CD4-positive, alpha-beta memory T cell (primary cell): ENCODE measurements at regions not wholly inside any gene's neighbourhood (a gene's known extent, or its start where the extent isn't known, plus 50 kb on each side); places are given as distances from the start of the nearest gene placed in this dataset.

ENCODE experiments used
- CTCF ChIA-PET: fragments of 350-600 bp; sonication (Branson Sonifier 250); formaldehyde crosslinking; loops from one replicate; lab custom pipeline; 2021; ENCODE audit warnings: inconsistent platforms; ENCODE audit not compliant: partially characterized antibody; lab: Charles Lee
- POLR2A ChIA-PET: fragments of 350-600 bp; sonication (Branson Sonifier 250); formaldehyde crosslinking; loops from one replicate; lab custom pipeline; 2021; ENCODE audit not compliant: partially characterized antibody; lab: Charles Lee
- DNase-seq, 5 donors: peaks; one replicate each; pipeline versions ENCODE4 v3.0.0 to v3.0.0-alpha.2; 2020 to 2022; ENCODE audit warnings: mixed read lengths in 1 of 5
- H3K27ac ChIP-seq: one replicate; pipeline ENCODE4 v1.7.0; 2013; ENCODE audit warnings: low read depth, low read length
- H3K27me3 ChIP-seq: 2 replicates; pipeline ENCODE4 v1.7.0; 2013; ENCODE audit warnings: mild to moderate bottlenecking, low read length, moderate library complexity; ENCODE audit not compliant: insufficient read depth
- H3K36me3 ChIP-seq: 2 replicates; pipeline ENCODE4 v1.7.0; 2013; ENCODE audit warnings: mild to moderate bottlenecking, low read length, moderate library complexity; ENCODE audit not compliant: insufficient read depth
- H3K4me1 ChIP-seq: 2 replicates; pipeline ENCODE4 v1.7.0; 2013; ENCODE audit warnings: mild to moderate bottlenecking, low read length, moderate library complexity; ENCODE audit not compliant: insufficient read depth
- H3K4me3 ChIP-seq, 2 donors: one replicate each; pipeline ENCODE4 v1.7.0; 2013; ENCODE audit warnings: low read length in 2 of 2, mild to moderate bottlenecking in 1 of 2
- H3K9me3 ChIP-seq, 2 donors: one replicate each; pipeline ENCODE4 v1.7.0; 2013; ENCODE audit warnings: low read length in 2 of 2, control low read depth in 1 of 2; ENCODE audit not compliant: control insufficient read depth in 1 of 2
- H3K27ac Mint-ChIP-seq, 7 donors: one replicate each; pipeline ENCODE4 v1.8.0; 2020 to 2021; ENCODE audit warnings: mixed read lengths in 7 of 7, mild to moderate bottlenecking in 6 of 7, inconsistent platforms in 3 of 7, moderate library complexity in 3 of 7
- H3K27me3 Mint-ChIP-seq, 2 donors: one replicate each; pipeline ENCODE4 v1.8.0; 2020 to 2021; ENCODE audit warnings: mixed read lengths in 2 of 2
- H3K36me3 Mint-ChIP-seq, 2 donors: one replicate each; pipeline ENCODE4 v1.8.0; 2020 to 2021; ENCODE audit warnings: mixed read lengths in 2 of 2, inconsistent platforms in 1 of 2, mild to moderate bottlenecking in 1 of 2
- H3K4me1 Mint-ChIP-seq, 4 donors: one replicate each; pipeline ENCODE4 v1.8.0; 2020 to 2021; ENCODE audit warnings: mixed read lengths in 4 of 4, mild to moderate bottlenecking in 1 of 4
- H3K4me3 Mint-ChIP-seq, 8 donors: one replicate each; pipeline ENCODE4 v1.8.0; 2020 to 2021; ENCODE audit warnings: mixed read lengths in 8 of 8, mild to moderate bottlenecking in 7 of 8, moderate library complexity in 6 of 8, inconsistent platforms in 3 of 8
- H3K9me3 Mint-ChIP-seq, 8 donors: one replicate each; pipeline ENCODE4 v1.8.0; 2020 to 2021; ENCODE audit warnings: mixed read lengths in 8 of 8, mild to moderate bottlenecking in 5 of 8, inconsistent platforms in 3 of 8, moderate library complexity in 1 of 8
- intact Hi-C: fragments of 100-400 bp; cut with micrococcal nuclease; formaldehyde crosslinking; loops from one replicate; pipeline ENCODE4 v1.15.1; 2023

DNA sequence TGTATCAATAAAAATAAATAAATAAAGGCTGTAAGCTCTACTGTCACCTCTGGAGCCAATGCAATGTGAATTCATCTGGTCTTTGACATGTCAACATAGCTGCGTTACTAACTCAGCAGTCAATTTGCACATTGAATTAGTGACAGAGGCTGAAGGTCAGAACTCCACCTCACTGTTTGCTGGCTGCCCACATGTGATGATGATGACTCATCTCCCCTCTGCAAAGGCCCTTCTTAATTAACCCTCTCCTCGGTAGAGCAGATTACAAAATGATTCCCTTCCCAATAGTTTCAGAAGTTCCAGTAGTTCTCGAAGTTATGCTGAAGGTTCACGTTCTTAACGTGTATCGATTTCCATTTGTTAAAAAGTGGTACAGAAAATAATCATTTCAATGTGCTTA lies 1626.0 kb upstream of the TENM3 start:
- Mint-ChIP-seq H3K27ac (no peak overlapping the region), H3K9me3 (peaks cover 0 to 4% (median under 1%) of the 10 kb centered on the region in 8 donors), H3K4me1 (no peaks in the 10 kb centered on the region), H3K36me3 (no peaks in the 10 kb centered on the region), H3K27me3 (no peaks in the 10 kb centered on the region), H3K4me3 (no peak overlapping the region)
- ChIA-PET CTCF (no interaction called here), POLR2A (no interaction called here)
- no peaks in the 10 kb centered on the region for H3K36me3 ChIP-seq
- H3K4me1 ChIP-seq = no peaks in the 10 kb centered on the region
- no peaks in the 10 kb centered on the region for H3K9me3 ChIP-seq
- intact Hi-C loops = no loop called here
- no peak overlapping the region for H3K4me3 ChIP-seq
- no peak overlapping the region for H3K27ac ChIP-seq
- no peak for DNase-seq
- H3K27me3 ChIP-seq = no peaks in the 10 kb centered on the region

DNA sequence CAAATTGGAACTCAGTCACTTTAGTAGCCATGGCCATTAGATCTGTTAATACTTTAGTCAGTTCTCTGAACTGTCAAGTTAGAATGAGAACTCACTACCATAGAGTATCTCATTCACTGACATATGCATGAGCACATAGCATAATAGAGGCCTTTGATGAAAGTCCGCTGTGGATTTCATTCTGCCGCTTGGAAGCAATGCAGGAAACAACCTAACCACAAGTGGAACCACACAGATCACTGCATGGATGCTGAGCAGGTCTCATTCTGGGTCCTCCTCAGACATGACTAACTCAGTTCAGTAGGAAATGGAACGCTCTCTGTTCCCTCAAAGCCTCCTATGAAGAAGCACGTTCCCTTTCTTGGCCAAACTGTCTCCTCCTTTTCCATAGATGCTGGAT lies 1624.8 kb upstream of the TENM3 start:
- ChIA-PET POLR2A (no interaction called here), CTCF (no interaction called here)
- no peaks in the 10 kb centered on the region for H3K36me3 ChIP-seq
- Mint-ChIP-seq H3K9me3 (peaks cover 0 to 4% (median under 1%) of the 10 kb centered on the region in 8 donors), H3K36me3 (no peaks in the 10 kb centered on the region), H3K4me3 (no peak overlapping the region), H3K4me1 (no peaks in the 10 kb centered on the region), H3K27ac (no peak overlapping the region), H3K27me3 (no peaks in the 10 kb centered on the region)
- H3K4me3 ChIP-seq = no peak overlapping the region
- no peak overlapping the region for H3K27ac ChIP-seq
- H3K4me1 ChIP-seq = no peaks in the 10 kb centered on the region
- no peak for DNase-seq
- intact Hi-C loops = no loop called here
- no peaks in the 10 kb centered on the region for H3K27me3 ChIP-seq
- H3K9me3 ChIP-seq = no peaks in the 10 kb centered on the region

DNA sequence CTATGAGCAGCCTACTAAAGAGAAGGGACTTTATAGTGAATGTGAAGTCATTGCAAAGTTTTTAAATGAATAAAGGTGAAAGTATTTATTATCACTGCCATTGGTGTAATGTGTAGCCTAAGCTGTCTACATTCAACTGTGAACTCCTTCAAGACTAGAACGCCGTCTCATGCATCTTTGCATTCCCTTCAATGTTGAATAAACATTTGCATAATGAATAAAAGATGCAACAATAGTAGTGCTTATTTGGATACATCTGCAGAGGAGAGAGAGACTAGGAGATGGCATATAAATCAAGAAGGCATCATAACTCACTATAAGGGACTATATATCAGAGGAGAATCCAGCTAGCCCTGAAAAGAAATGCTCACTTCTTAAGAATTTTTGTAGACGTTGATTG lies 1623.8 kb upstream of the TENM3 start:
- Histone ChIP-seq H3K27ac (no peak overlapping the region), H3K4me3 (no peak overlapping the region), H3K36me3 (no peaks in the 10 kb centered on the region), H3K9me3 (no peaks in the 10 kb centered on the region), H3K27me3 (no peaks in the 10 kb centered on the region), H3K4me1 (no peaks in the 10 kb centered on the region)
- POLR2A ChIA-PET = no interaction called here
- Mint-ChIP-seq H3K27me3 (no peaks in the 10 kb centered on the region), H3K27ac (no peak overlapping the region), H3K9me3 (peaks cover 0 to 4% (median 2%) of the 10 kb centered on the region in 8 donors), H3K36me3 (no peaks in the 10 kb centered on the region), H3K4me1 (no peaks in the 10 kb centered on the region), H3K4me3 (no peak overlapping the region)
- intact Hi-C loops = no loop called here
- CTCF ChIA-PET = no interaction called here
- DNase-seq = no peak

DNA sequence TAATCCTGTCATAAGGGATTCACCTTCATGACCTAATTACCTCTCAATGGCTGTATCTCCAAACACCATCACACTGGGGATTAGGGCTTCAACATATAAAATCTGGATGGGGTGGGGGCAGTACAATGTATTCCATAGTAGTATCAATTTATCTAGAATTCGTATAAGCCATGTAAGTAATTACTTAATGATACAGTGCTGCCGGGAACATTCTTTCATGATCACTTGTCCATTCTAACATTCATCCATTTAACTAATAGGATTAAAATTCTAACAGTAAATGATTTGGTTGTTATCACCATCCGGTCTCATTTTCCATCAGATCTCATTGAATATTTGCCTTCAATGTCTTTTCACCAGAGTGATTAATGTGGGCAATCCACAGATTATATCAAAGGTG lies 1620.9 kb upstream of the TENM3 start:
- Histone ChIP-seq H3K27me3 (no peaks in the 10 kb centered on the region), H3K36me3 (no peaks in the 10 kb centered on the region), H3K4me3 (no peak overlapping the region), H3K9me3 (no peaks in the 10 kb centered on the region), H3K27ac (no peak overlapping the region), H3K4me1 (no peaks in the 10 kb centered on the region)
- intact Hi-C loops = no loop called here
- Mint-ChIP-seq H3K27me3 (no peaks in the 10 kb centered on the region), H3K27ac (no peak overlapping the region), H3K4me1 (no peaks in the 10 kb centered on the region), H3K4me3 (no peak overlapping the region), H3K36me3 (no peaks in the 10 kb centered on the region), H3K9me3 (peaks cover 0 to 8% (median 4%) of the 10 kb centered on the region in 8 donors)
- ChIA-PET POLR2A (no interaction called here), CTCF (no interaction called here)
- no peak for DNase-seq

DNA sequence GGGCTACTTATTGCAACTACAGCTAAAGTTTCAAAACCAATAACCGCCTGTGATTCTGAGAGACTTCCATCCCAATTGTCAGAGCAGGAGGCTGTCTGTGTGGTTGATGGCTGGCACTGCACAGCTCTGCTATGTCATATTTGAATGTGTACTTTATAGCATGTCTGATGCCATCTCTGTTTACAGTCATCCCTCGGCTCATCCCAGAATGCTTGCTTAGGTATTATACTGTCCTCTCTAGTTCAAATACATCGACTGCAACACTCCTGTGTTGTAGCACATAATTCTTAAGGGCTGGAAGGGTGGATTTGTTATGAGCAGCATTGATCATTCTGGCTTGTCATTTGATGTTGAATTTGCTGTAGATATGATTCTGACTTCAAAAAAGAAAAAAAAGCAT lies 1617.5 kb upstream of the TENM3 start:
- Mint-ChIP-seq H3K36me3 (no peaks in the 10 kb centered on the region), H3K9me3 (peaks cover 0 to 7% (median 3%) of the 10 kb centered on the region in 8 donors), H3K4me1 (no peaks in the 10 kb centered on the region), H3K4me3 (no peak overlapping the region), H3K27ac (no peak overlapping the region), H3K27me3 (no peaks in the 10 kb centered on the region)
- Histone ChIP-seq H3K4me3 (no peak overlapping the region), H3K27me3 (no peaks in the 10 kb centered on the region), H3K9me3 (no peaks in the 10 kb centered on the region), H3K4me1 (no peaks in the 10 kb centered on the region), H3K27ac (no peak overlapping the region), H3K36me3 (no peaks in the 10 kb centered on the region)
- ChIA-PET POLR2A (no interaction called here), CTCF (no interaction called here)
- no peak for DNase-seq
- intact Hi-C loops = no loop called here

DNA sequence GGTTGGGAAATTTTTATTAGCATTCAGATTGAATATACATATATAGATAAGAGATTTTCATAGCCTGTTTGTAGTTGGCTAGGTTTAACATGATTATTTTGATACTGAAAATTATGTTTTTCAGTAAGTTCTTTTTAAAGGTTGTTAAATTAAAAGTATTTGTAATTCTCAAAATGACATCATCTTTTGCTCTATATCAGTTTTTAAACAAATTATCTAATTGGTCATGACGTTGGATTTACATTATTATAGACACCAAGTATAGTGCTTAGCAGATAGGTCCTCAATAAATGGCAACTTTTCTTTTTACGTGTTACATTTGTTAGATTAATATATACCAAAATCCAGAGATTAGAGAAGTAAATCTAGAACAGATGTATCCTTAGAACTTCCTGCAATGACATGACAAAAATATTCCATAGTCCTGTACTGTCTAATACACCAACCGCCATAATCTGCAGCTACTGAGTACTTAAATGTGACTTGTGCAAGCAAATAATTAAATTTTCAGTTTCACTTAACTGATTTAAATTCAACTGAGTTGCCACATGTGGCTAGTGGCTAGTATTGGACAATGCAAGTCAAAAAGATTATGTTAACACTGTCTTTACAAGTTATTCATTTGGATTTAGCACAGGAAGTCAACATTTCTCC lies 1613.1 kb upstream of the TENM3 start:
- CTCF ChIA-PET = no interaction called here
- Mint-ChIP-seq H3K36me3 (no peaks in the 10 kb centered on the region), H3K4me1 (no peaks in the 10 kb centered on the region), H3K9me3 (peaks cover 0 to 4% (median 0%) of the 10 kb centered on the region in 8 donors), H3K27me3 (no peaks in the 10 kb centered on the region), H3K4me3 (no peak overlapping the region), H3K27ac (no peak overlapping the region)
- H3K27ac ChIP-seq = no peak overlapping the region
- no peak for DNase-seq
- no peak overlapping the region for H3K4me3 ChIP-seq
- no peaks in the 10 kb centered on the region for H3K9me3 ChIP-seq
- H3K4me1 ChIP-seq = no peaks in the 10 kb centered on the region
- POLR2A ChIA-PET = no interaction called here
- H3K36me3 ChIP-seq = no peaks in the 10 kb centered on the region
- intact Hi-C loops = no loop called here
- H3K27me3 ChIP-seq = no peaks in the 10 kb centered on the region

DNA sequence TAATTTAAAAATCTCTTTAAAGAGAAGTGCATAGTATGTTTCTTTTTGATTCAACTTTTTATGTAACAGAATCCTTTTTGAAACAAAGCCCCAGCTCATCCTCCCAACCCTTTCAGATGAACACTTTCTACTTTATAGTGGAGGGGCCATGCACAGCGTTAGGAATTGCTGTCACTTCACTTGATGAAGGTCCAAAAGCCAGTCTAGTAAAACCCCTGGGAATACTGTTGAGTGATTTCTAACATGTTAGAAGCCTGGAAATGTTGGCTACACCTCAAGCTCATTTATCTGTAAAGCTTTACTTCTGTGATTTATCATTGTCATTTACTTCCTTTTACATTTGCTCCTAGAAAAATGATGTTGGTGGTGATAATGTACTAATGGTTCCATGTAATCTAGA lies 1608.9 kb upstream of the TENM3 start:
- intact Hi-C loops = no loop called here
- H3K36me3 ChIP-seq = no peaks in the 10 kb centered on the region
- no peak overlapping the region for H3K27ac ChIP-seq
- POLR2A ChIA-PET = no interaction called here
- no peak for DNase-seq
- no peaks in the 10 kb centered on the region for H3K4me1 ChIP-seq
- H3K4me3 ChIP-seq = no peak overlapping the region
- H3K36me3 Mint-ChIP-seq = no peaks in the 10 kb centered on the region
- no peaks in the 10 kb centered on the region for H3K4me1 Mint-ChIP-seq
- H3K9me3 Mint-ChIP-seq = peaks cover 0 to 4% (median 0%) of the 10 kb centered on the region in 8 donors
- no peaks in the 10 kb centered on the region for H3K27me3 ChIP-seq
- H3K27me3 Mint-ChIP-seq = no peaks in the 10 kb centered on the region
- no peak overlapping the region for H3K4me3 Mint-ChIP-seq
- H3K9me3 ChIP-seq = no peaks in the 10 kb centered on the region
- CTCF ChIA-PET = no interaction called here
- H3K27ac Mint-ChIP-seq = no peak overlapping the region

DNA sequence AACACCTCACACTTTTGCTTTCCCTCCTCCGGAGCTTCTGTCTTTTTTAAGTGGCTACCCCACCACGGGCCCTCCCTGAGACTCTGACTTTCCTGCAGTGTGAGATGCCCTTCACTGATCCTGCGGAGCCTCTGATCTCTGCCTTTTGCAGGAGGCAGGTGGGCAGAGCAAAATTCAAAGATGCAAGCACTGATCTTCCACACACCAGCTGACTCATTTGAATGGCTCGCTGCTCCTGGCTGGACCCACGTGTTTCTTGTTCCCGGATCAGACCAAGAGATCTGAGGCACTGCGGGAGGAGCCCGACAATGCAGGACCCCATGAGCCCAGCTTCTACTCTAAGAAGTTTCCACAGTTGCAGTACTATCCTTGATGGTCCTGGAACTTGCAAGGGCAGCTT lies 1607.9 kb upstream of the TENM3 start:
- Mint-ChIP-seq H3K9me3 (peaks cover 0 to 7% (median 2%) of the 10 kb centered on the region in 8 donors), H3K4me3 (no peak overlapping the region), H3K27ac (no peak overlapping the region), H3K27me3 (no peaks in the 10 kb centered on the region), H3K4me1 (no peaks in the 10 kb centered on the region), H3K36me3 (no peaks in the 10 kb centered on the region)
- intact Hi-C loops = no loop called here
- no peaks in the 10 kb centered on the region for H3K9me3 ChIP-seq
- no peak for DNase-seq
- no peaks in the 10 kb centered on the region for H3K36me3 ChIP-seq
- CTCF ChIA-PET = no interaction called here
- no peak overlapping the region for H3K27ac ChIP-seq
- H3K4me3 ChIP-seq = no peak overlapping the region
- H3K4me1 ChIP-seq = no peaks in the 10 kb centered on the region
- no peaks in the 10 kb centered on the region for H3K27me3 ChIP-seq
- POLR2A ChIA-PET = no interaction called here
